ENCODE measurements at regions not wholly inside any gene's neighbourhood (a gene's known extent, or its start where the extent isn't known, plus 50 kb on each side); places are given as distances from the start of the nearest gene placed in this dataset.

GRCh38 chr14:98296895-98297294, 975.1 kb downstream of the BCL11B start:
- Histone ChIP-seq H3K9ac (ENCODE audit: insufficient read length, low read depth) (no peak overlapping the region), H3K9me3 (ENCODE audit: insufficient read depth, low read length) (no peaks in the 10 kb centered on the region), H3K4me1 (ENCODE audit: insufficient read depth, insufficient read length) (no peaks in the 10 kb centered on the region), H3K4me3 (ENCODE audit: insufficient read length, low read depth) (no peak overlapping the region), H3K36me3 (ENCODE audit: insufficient read depth, insufficient read length, low read length) (no peaks in the 10 kb centered on the region), H3K27me3 (ENCODE audit: insufficient read depth, insufficient read length) (no peaks in the 10 kb centered on the region)
- no peak for DNase-seq (ENCODE audit: low read depth, low spot score)
- TF ChIP-seq ZNF274 (IDR thresholded peaks at IDR 0.05; ENCODE audit: low read depth, low read length) (no peak), SUZ12 (IDR thresholded peaks at IDR 0.05; ENCODE audit: extremely low read depth, insufficient read depth, insufficient read length) (no peak)

GRCh38 chr14:98297567-98297966, 974.4 kb downstream of the BCL11B start:
- Histone ChIP-seq H3K36me3 (ENCODE audit: insufficient read depth, insufficient read length, low read length) (no peaks in the 10 kb centered on the region), H3K4me1 (ENCODE audit: insufficient read depth, insufficient read length) (no peaks in the 10 kb centered on the region), H3K4me3 (ENCODE audit: insufficient read length, low read depth) (no peak overlapping the region), H3K9me3 (ENCODE audit: insufficient read depth, low read length) (no peaks in the 10 kb centered on the region), H3K9ac (ENCODE audit: insufficient read length, low read depth) (no peak overlapping the region), H3K27me3 (ENCODE audit: insufficient read depth, insufficient read length) (no peaks in the 10 kb centered on the region)
- TF ChIP-seq SUZ12 (IDR thresholded peaks at IDR 0.05; ENCODE audit: extremely low read depth, insufficient read depth, insufficient read length) (no peak), YY1 (IDR thresholded peaks at IDR 0.05; ENCODE audit: insufficient read depth, insufficient read length) (no peak), ZNF274 (IDR thresholded peaks at IDR 0.05; ENCODE audit: low read depth, low read length) (no peak)
- no peak for DNase-seq (ENCODE audit: low read depth, low spot score)

GRCh38 chr14:98298481-98299244, 973.3 kb downstream of the BCL11B start:
- Histone ChIP-seq H3K27me3 (ENCODE audit: insufficient read depth, insufficient read length) (no peaks in the 10 kb centered on the region), H3K4me3 (ENCODE audit: insufficient read length, low read depth) (no peak overlapping the region)
- TF ChIP-seq YY1 (IDR thresholded peaks at IDR 0.05; ENCODE audit: insufficient read depth, insufficient read length), result no peak
- TF ChIP-seq SUZ12 (IDR thresholded peaks at IDR 0.05; ENCODE audit: extremely low read depth, insufficient read depth, insufficient read length), result no peak
- TF ChIP-seq ZNF274 (IDR thresholded peaks at IDR 0.05; ENCODE audit: low read depth, low read length), result no peak

GRCh38 chr14:98301681-98302080, 970.3 kb downstream of the BCL11B start:
- Histone ChIP-seq H3K4me1 (ENCODE audit: insufficient read depth, insufficient read length) (no peaks in the 10 kb centered on the region), H3K36me3 (ENCODE audit: insufficient read depth, insufficient read length, low read length) (no peaks in the 10 kb centered on the region), H3K27me3 (ENCODE audit: insufficient read depth, insufficient read length) (no peaks in the 10 kb centered on the region), H3K9me3 (ENCODE audit: insufficient read depth, low read length) (no peaks in the 10 kb centered on the region), H3K4me3 (ENCODE audit: insufficient read length, low read depth) (no peak overlapping the region), H3K9ac (ENCODE audit: insufficient read length, low read depth) (no peak overlapping the region)
- TF ChIP-seq ZNF274 (IDR thresholded peaks at IDR 0.05; ENCODE audit: low read depth, low read length) (no peak), YY1 (IDR thresholded peaks at IDR 0.05; ENCODE audit: insufficient read depth, insufficient read length) (no peak), SUZ12 (IDR thresholded peaks at IDR 0.05; ENCODE audit: extremely low read depth, insufficient read depth, insufficient read length) (no peak)
- no peak for DNase-seq (ENCODE audit: low read depth, low spot score)

More at GRCh38 chr14:98298481-98299244, 973.3 kb downstream of the BCL11B start:
- H3K9ac ChIP-seq (ENCODE audit: insufficient read length, low read depth), result no peak overlapping the region
- no peak for DNase-seq (ENCODE audit: low read depth, low spot score)
- H3K36me3 ChIP-seq (ENCODE audit: insufficient read depth, insufficient read length, low read length), result no peaks in the 10 kb centered on the region
- H3K9me3 ChIP-seq (ENCODE audit: insufficient read depth, low read length), result no peaks in the 10 kb centered on the region
- no peaks in the 10 kb centered on the region for H3K4me1 ChIP-seq (ENCODE audit: insufficient read depth, insufficient read length)

- no peak overlapping the region for H3K9ac ChIP-seq (ENCODE audit: insufficient read length, low read depth)
- H3K36me3 ChIP-seq (ENCODE audit: insufficient read depth, insufficient read length, low read length), result no peaks in the 10 kb centered on the region
- DNase-seq (ENCODE audit: low read depth, low spot score), result no peak
- no peak overlapping the region for H3K4me3 ChIP-seq (ENCODE audit: insufficient read length, low read depth)
- H3K27me3 ChIP-seq (ENCODE audit: insufficient read depth, insufficient read length), result no peaks in the 10 kb centered on the region
- no peaks in the 10 kb centered on the region for H3K4me1 ChIP-seq (ENCODE audit: insufficient read depth, insufficient read length)
- no peak for TF ChIP-seq SUZ12 (IDR thresholded peaks at IDR 0.05; ENCODE audit: extremely low read depth, insufficient read depth, insufficient read length)
- no peaks in the 10 kb centered on the region for H3K9me3 ChIP-seq (ENCODE audit: insufficient read depth, low read length)
Observed at GRCh38 chr14:98304574-98304973, 967.4 kb downstream of the BCL11B start.

- Histone ChIP-seq H3K36me3 (ENCODE audit: insufficient read depth, insufficient read length, low read length) (no peaks in the 10 kb centered on the region), H3K4me3 (ENCODE audit: insufficient read length, low read depth) (no peak overlapping the region), H3K27me3 (ENCODE audit: insufficient read depth, insufficient read length) (no peaks in the 10 kb centered on the region), H3K9ac (ENCODE audit: insufficient read length, low read depth) (no peak overlapping the region), H3K9me3 (ENCODE audit: insufficient read depth, low read length) (no peaks in the 10 kb centered on the region), H3K4me1 (ENCODE audit: insufficient read depth, insufficient read length) (no peaks in the 10 kb centered on the region)
- TF ChIP-seq SUZ12 (IDR thresholded peaks at IDR 0.05; ENCODE audit: extremely low read depth, insufficient read depth, insufficient read length) (no peak), YY1 (IDR thresholded peaks at IDR 0.05; ENCODE audit: insufficient read depth, insufficient read length) (no peak), ZNF274 (IDR thresholded peaks at IDR 0.05; ENCODE audit: low read depth, low read length) (no peak)
- DNase-seq (ENCODE audit: low read depth, low spot score), result no peak
Observed at GRCh38 chr14:98309591-98309990, 962.4 kb downstream of the BCL11B start.

- H3K4me3 ChIP-seq (ENCODE audit: insufficient read length, low read depth), result no peak overlapping the region
- H3K4me1 ChIP-seq (ENCODE audit: insufficient read depth, insufficient read length), result no peaks in the 10 kb centered on the region
- H3K9me3 ChIP-seq (ENCODE audit: insufficient read depth, low read length), result no peaks in the 10 kb centered on the region
- TF ChIP-seq YY1 (IDR thresholded peaks at IDR 0.05; ENCODE audit: insufficient read depth, insufficient read length), result no peak
- TF ChIP-seq ZNF274 (IDR thresholded peaks at IDR 0.05; ENCODE audit: low read depth, low read length), result no peak
- TF ChIP-seq SUZ12 (IDR thresholded peaks at IDR 0.05; ENCODE audit: extremely low read depth, insufficient read depth, insufficient read length), result no peak
- no peaks in the 10 kb centered on the region for H3K36me3 ChIP-seq (ENCODE audit: insufficient read depth, insufficient read length, low read length)
- no peaks in the 10 kb centered on the region for H3K27me3 ChIP-seq (ENCODE audit: insufficient read depth, insufficient read length)
- no peak for DNase-seq (ENCODE audit: low read depth, low spot score)
- H3K9ac ChIP-seq (ENCODE audit: insufficient read length, low read depth), result no peak overlapping the region
Observed at GRCh38 chr14:98312006-98312405, 960.0 kb downstream of the BCL11B start.
